Coronary artery (tissue), 2 donors: ENCODE measurements at regions not wholly inside any gene's neighbourhood (a gene's known extent, or its start where the extent isn't known, plus 50 kb on each side); places are given as distances from the start of the nearest gene placed in this dataset.

ENCODE experiments used
- DNase-seq: peaks from one replicate; pipeline ENCODE4 v3.0.0-alpha.2; 2017; ENCODE audit warnings: low spot score
- H3K27ac ChIP-seq, 2 donors: fragments of 200-600 bp; sonication (generic); one replicate each; pipeline ENCODE4 v1.5.1; 2016 to 2019
- H3K4me3 ChIP-seq: fragments of 200-600 bp; sonication (generic); 2 replicates; pipeline ENCODE4 v1.5.1; 2016; ENCODE audit warnings: mild to moderate bottlenecking, moderate library complexity
- CTCF ChIP-seq: fragments of 200-600 bp; sonication (generic); IDR thresholded peaks from one replicate; pipeline ENCODE4 v1.5.1; 2019; ENCODE audit warnings: antibody characterized with exemption

GRCh38 chr11:22433094-22433455 is 94.9 kb downstream of the SLC17A6 start:
- no peak for DNase-seq
- TF ChIP-seq CTCF: no peak
- peak overlapping the region; percentile 64 for H3K4me3 ChIP-seq
- no peak overlapping the region for H3K27ac ChIP-seq

GRCh38 chr11:22432291-22433093 is 94.3 kb downstream of the SLC17A6 start:
- DNase-seq: no peak
- H3K4me3 ChIP-seq: peak overlapping the region; percentile 64
- no peak for TF ChIP-seq CTCF
- no peak overlapping the region for H3K27ac ChIP-seq

- no peak for TF ChIP-seq CTCF
- Histone ChIP-seq H3K4me3 (no peak overlapping the region), H3K27ac (no peak overlapping the region)
- no peak for DNase-seq
Observed at GRCh38 chr11:22431106-22431505, 92.9 kb downstream of the SLC17A6 start.

GRCh38 chr11:22430639-22431038 is 92.5 kb downstream of the SLC17A6 start:
- no peak for DNase-seq
- H3K27ac ChIP-seq: no peak overlapping the region
- TF ChIP-seq CTCF: no peak
- no peak overlapping the region for H3K4me3 ChIP-seq

GRCh38 chr11:22430141-22430541 is 92.0 kb downstream of the SLC17A6 start:
- TF ChIP-seq CTCF: no peak
- no peak overlapping the region for H3K27ac ChIP-seq
- H3K4me3 ChIP-seq: no peak overlapping the region
- DNase-seq: no peak
